IPS-NIHi7 (cell line): ENCODE measurements at regions not wholly inside any gene's neighbourhood (a gene's known extent, or its start where the extent isn't known, plus 50 kb on each side); places are given as distances from the start of the nearest gene placed in this dataset.

Experiments
- DNase-seq: peaks from one replicate; pipeline ENCODE4 v3.0.0; 2012; ENCODE audit warnings: mixed read lengths; ENCODE audit errors: extremely low spot score

DNA sequence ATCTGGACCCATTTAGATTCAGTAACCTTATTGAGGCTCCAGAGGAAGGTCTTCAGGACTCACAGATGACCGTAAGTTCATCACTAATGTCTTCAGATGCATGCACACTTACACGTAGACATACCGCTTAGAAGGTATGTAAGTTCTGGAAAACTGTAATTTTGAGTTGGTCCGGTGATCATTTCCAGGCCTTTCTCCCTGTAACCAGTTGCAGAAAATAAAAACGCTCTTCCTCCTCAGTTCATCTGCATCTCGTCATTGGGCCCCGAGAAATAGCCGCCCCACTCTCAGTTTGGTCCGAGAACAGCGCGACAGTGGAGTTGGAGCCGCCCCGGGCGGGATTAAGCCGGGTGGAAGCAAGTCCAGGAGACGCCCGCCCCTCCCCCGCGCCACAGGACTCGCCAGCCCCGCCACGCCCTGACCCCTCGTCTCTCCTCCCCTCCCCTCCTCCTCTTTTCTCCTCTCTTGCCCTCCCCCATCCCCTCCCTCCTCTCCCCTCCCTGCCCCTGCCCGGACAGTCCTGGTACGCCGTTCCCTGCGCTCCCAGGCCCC lies 83.7 kb downstream of the TNFAIP2 start:
- DNase-seq = peak; percentile 64

- no peak for DNase-seq
Measured at GRCh38 chr14:103207388-103208072, 84.3 kb downstream of the TNFAIP2 start.

DNA sequence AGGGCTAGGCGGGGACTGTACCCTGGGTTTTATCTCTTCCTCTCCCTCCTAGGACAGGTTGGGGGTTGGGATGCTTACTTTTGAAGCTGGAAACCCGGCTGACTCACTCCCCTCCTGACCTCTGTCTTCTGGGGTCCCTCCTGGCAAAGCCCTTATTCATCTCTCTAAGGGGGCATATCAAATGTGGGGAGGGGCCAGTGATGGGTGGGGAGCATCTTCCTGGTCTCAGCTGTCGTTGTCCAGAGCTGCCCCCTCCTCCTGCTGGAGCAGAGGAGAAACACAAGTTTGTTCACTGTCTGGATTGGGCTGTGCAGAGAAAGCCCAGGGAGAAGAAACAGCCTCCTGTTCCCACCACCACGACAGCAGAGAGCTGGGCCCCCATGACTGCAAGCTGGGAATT lies 85.8 kb downstream of the TNFAIP2 start:
- DNase-seq = no peak

DNA sequence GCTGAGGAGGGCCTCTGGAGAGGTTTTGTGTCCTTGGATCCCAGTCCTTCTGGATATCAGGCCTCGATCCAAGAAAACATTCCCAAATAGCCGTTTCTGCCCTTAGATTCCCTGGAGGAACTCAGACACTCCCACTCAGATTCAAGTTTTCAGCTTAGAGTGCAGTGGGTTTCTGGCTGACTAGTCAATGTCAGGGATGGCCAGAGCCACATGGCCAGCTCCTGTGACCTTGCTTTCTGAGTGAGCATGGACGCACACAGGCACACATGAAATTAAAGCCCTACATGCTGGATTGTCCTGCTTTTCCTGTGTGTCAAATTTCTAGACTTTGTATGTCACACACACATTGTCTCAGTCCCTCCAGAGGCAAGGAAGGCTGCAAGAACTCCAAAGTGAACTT lies 86.2 kb downstream of the TNFAIP2 start:
- DNase-seq = no peak

GRCh38 chr14:103213331-103213730 lies 90.1 kb downstream of the TNFAIP2 start:
- no peak for DNase-seq

- DNase-seq = no peak
Measured at GRCh38 chr14:103214461-103214958, 91.2 kb downstream of the TNFAIP2 start.

- no peak for DNase-seq
Measured at GRCh38 chr14:103216399-103216798, 93.1 kb downstream of the TNFAIP2 start.

DNA sequence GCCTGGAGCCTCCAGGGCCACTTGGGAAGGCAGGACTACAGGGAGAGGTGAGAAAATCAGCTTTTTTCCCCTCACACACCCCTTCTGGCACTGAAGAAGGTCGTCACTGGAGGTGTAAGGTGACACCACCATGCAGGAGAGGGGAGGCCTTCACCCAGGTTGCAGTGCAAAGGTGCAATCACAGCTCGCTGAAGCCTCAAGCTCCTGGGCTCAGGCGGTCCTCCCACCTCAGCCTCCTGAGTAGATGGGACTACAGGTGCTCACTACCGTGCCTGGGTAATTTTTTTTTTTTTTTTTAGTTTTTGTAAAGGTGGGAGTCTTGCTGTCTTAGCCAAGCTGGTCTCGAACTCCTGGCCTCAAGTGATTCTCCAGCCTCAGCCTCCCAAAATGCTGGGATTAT lies 93.6 kb downstream of the TNFAIP2 start:
- DNase-seq = no peak

DNA sequence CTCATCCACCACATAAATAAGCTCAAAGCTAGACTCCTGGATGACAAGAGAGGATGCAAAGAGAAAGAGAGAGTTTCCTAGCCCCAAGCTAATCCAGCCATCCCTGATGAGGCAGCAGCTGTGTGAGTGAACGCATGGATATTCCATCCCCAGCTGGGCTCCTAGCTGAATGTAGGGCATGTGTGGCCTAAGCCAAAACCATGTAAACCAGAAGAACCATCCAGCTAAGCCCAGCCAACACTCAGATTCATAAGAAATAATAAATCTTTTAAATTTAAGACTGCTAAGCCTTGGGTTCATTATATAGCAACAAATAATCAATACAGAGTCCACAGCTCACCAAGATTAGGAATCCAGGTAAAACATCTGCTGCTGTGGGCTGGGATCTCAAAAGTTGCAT lies 94.3 kb downstream of the TNFAIP2 start:
- no peak for DNase-seq

DNA sequence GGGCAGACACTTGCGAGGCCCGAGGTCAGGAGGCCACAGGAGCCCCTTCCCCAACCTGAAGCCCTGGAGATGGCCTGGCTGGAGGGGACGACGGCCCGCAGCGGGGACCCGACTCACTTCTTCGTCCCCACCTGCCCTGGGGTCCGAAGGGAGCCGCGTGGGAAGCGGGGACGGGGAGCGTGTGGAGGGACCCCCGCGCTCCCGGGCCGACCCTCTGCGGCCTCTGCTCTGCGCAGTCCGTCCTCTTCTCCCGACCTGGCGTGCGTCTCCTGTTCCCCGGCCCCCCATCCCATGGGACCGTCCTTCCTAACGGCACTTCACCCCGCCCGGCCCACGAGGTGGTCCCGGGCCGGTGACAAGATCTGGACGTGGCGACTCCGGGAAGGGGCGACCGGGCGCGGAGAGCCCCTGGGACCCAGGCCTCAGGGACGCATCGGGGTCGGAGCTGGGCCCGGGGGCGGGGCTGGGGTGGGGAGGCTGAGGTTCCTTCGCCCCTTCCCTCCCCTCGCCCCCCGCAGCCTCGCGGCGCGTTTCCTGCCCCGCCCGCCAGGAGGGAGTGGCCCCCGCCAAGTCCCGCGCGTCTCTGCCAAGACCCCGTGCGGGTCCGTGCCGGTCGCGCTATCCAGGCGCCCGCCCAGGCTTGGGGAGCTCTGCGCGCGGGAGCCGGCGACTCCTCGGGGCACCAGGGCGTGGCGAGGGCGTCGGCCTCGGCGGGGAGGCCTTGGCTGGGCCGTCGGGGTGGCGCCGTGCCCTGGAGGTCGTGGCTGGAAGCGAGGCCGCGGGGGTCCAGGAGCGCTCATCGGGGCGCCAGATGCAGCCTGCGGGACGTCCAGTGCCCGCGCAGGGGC lies 97.1 kb downstream of the TNFAIP2 start:
- no peak for DNase-seq

GRCh38 chr14:103220982-103221641 lies 97.9 kb downstream of the TNFAIP2 start:
- DNase-seq = no peak

DNA sequence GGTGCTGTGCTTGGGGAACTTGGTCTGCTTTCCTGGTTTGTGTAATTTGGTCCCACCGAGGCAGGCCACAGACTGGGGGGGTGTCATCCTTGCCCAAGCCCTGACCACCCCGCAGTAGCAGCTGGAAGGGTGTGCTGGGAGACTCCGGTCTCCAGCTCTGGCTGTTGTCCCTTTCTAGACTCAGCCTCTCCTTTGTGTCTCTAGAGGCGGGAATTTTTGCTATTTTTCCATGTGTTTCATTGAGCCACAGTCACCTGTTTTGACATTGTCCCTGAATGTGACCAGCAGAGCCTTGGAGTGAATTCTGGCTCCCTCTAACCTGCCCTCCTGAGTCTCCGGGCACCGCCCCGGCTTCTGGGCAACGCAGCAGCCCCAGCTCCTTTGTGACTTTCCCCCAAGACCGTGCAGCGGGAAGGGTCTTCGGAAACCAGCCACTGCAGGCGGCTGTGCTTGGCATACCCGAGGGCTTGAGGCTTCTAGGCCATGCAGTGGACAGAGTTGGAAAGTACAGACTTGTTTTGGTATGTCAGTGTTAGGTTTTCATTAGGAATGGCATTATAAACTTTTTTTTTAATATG lies 98.6 kb downstream of the TNFAIP2 start:
- DNase-seq = peak; percentile 12

DNA sequence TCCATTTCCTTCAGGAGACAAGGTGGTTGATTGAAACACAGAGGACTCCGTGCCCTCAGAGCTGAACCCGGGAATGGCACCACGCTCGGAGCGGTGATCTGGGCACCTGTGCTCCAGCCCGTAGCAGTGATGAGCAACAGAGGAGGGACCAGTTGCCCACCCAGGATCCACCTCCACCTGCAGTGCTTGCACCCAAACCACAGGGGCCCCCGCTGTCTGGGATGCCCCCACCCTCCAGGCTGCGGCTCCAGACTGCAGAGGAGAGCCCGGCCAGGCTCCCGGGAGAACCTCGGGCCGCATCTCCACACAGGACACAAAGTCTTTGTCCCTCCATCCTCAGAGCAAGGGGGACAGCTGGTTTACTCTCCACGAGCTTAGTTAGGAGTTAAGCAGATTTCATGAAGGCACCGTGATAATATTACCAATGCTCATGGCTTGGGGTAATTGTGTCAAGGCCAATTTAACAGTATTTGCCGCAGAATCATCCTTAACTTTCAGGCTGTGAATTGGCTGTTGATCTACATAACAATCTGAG lies 100.6 kb downstream of the TNFAIP2 start:
- peak; percentile 7 for DNase-seq

GRCh38 chr14:103225062-103225461 lies 101.8 kb downstream of the TNFAIP2 start:
- DNase-seq = no peak

DNA sequence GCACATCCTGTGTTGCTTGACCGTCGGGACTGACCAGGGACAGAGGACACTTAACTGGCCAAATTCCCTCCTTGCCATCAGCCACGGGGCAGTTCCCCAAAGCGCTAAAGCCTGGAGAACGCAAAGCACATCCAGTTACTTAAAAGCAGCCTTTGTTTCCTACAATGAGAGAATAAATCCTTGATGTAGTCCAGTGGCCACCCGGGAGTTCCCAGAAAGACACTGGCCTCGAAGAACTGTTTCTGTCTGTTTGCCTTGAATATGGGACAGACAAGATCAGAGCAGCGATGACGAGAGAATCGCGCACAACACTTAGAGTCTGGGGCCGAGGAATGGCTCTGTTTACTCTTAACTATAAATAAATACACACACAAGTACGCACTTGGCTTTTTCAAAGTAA lies 102.2 kb downstream of the TNFAIP2 start:
- DNase-seq = no peak

DNA sequence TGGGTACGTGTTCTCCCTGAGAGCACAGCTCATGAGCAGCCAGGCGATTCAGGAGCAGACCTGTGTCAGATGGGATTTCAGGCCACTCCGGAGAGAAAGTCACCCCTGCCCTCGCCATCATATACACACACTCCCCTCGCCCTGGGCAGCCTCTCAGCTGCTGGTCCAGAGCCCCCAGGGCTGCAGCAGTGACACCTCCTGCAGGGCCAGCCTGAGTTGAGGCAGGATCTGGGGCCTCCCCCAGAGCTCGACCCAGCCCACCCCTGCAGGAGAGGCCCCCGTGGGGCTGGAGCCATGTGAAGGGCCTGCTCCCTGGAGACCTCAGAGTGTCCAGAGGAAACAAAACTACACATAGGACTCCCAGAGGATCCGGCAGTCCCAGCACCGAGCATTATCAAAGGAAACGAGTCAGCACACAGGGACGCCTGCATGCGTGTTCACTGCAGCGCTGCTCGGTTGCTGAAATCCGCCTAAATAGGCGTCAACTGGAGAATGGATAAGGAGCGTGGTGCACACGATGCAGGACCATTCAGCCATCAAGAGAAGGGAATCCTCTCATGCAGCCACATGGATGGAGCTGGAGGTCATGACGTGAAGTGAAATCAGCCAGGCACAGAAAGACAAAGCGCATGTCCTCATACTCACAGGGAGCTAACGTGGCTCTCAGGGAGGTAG lies 104.0 kb downstream of the TNFAIP2 start:
- DNase-seq = no peak

DNA sequence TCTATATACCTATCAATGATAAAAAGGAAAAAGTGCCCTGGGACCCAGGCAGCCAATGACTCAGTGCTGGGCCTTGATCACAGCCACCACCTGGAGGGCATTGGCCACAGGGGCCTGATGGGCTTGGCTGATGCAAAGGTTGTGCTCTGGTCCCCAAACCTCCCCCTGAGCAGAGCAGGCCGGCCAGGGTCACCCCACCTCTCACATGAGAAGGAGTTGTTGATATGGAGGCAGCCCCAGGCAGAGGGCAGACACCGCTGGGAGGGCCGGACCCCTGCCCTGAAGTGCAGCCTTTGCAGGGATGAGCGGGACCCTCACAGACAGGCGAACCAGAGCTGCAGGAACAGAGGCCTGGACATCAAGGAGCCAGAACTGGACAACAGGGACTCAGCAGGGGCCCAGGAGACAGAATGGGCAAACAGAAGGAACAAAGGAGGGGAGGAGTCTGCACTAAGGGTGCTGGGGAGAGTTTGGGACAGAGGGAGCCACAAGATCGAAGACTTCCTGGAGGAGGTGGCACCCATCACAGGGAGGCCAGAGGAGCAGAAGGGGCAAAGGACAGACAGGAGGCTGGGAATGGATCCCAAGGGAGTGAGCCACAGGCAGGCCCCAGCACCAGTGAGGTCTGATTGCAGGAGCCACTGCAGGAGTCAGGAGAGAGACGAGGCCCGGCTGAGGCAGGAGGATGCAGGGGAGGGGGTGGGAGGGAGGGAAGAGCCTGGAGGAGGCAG lies 105.0 kb downstream of the TNFAIP2 start:
- DNase-seq = no peak

- no peak for DNase-seq
Measured at GRCh38 chr14:103228866-103229265, 105.2 kb upstream of the EIF5 start.

DNA sequence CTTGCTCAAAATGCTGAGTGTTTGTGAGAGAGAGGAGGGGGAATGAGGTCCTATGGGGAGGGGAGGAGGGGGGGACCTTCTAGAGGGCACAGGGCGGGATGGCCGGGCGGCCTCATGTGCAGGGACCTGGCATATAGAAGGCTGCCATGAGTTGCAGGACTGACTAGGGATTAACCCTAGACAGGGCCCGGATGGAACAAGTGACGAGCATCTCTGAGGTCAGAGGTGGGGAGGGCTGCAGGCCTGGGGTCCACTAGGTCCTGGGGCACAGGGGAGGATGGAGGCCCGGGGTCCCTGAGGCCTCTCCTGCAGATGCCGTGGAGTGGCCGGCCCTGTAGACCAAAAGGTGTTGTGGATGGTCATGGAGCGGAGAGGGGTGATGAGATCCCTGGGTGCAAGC lies 104.0 kb upstream of the EIF5 start:
- no peak for DNase-seq

- peak; percentile 9 for DNase-seq
Measured at GRCh38 chr14:103230658-103231334, 103.2 kb upstream of the EIF5 start.
